Right atrium auricular region (tissue), 2 donors: ENCODE measurements at regions not wholly inside any gene's neighbourhood (a gene's known extent, or its start where the extent isn't known, plus 50 kb on each side); places are given as distances from the start of the nearest gene placed in this dataset.

Source experiments
- DNase-seq: peaks from one replicate; pipeline ENCODE4 v3.0.0-alpha.2; 2019; ENCODE audit warnings: low spot score
- H3K27ac ChIP-seq, 2 donors: fragments of 200-600 bp; sonication (generic); 1 replicate in 1 of 2; 2 replicates in 1 of 2; pipeline ENCODE4 v1.5.1; 2016 to 2019
- H3K27me3 ChIP-seq, 2 donors: fragments of 200-600 bp; sonication (generic); one replicate each; pipeline versions ENCODE4 v1.5.1 to v1.6.0; 2017 to 2019
- H3K36me3 ChIP-seq: fragments of 200-600 bp; sonication (generic); one replicate; pipeline ENCODE4 v1.5.1; 2016
- H3K4me1 ChIP-seq, 2 donors: fragments of 200-600 bp; sonication (generic); one replicate each; pipeline versions ENCODE4 v1.5.1 to v1.6.0; 2017 to 2019
- H3K4me3 ChIP-seq, 2 donors: fragments of 200-600 bp; sonication (generic); 1 replicate in 1 of 2; 2 replicates in 1 of 2; pipeline ENCODE4 v1.5.1; 2017 to 2019; ENCODE audit warnings: mild to moderate bottlenecking in 1 of 2, moderate library complexity in 1 of 2
- H3K9me3 ChIP-seq, 2 donors: fragments of 200-600 bp; sonication (generic); one replicate each; pipeline ENCODE4 v1.5.1; 2019
- CTCF ChIP-seq, 2 donors: fragments of 200-600 bp; sonication (generic); IDR thresholded peaks; one replicate each; pipeline ENCODE4 v1.5.1; 2019; ENCODE audit warnings: antibody characterized with exemption in 2 of 2

- no peak overlapping the region for H3K27ac ChIP-seq
- no peaks in the 10 kb centered on the region for H3K9me3 ChIP-seq
- H3K4me1 ChIP-seq = no peaks in the 10 kb centered on the region
- no peak overlapping the region for H3K4me3 ChIP-seq
- no peaks in the 10 kb centered on the region for H3K27me3 ChIP-seq
- TF ChIP-seq CTCF (IDR thresholded peaks at IDR 0.05) = no peak
- no peaks in the 10 kb centered on the region for H3K36me3 ChIP-seq
- DNase-seq = no peak
Measured at GRCh38 chr6:84416043-84416657, 188.7 kb upstream of the CEP162 start.

- H3K4me3 ChIP-seq = no peak overlapping the region
- H3K4me1 ChIP-seq = no peaks in the 10 kb centered on the region
- H3K9me3 ChIP-seq = no peaks in the 10 kb centered on the region
- H3K36me3 ChIP-seq = no peaks in the 10 kb centered on the region
- no peak for DNase-seq
- no peaks in the 10 kb centered on the region for H3K27me3 ChIP-seq
- H3K27ac ChIP-seq = no peak overlapping the region
- no peak for TF ChIP-seq CTCF (IDR thresholded peaks at IDR 0.05)
Measured at GRCh38 chr6:84415517-84415916, 188.1 kb upstream of the CEP162 start.

GRCh38 chr6:84415068-84415467 lies 187.6 kb upstream of the CEP162 start:
- Histone ChIP-seq H3K27ac (no peak overlapping the region), H3K36me3 (no peaks in the 10 kb centered on the region), H3K9me3 (no peaks in the 10 kb centered on the region), H3K4me1 (no peaks in the 10 kb centered on the region), H3K4me3 (no peak overlapping the region), H3K27me3 (no peaks in the 10 kb centered on the region)
- no peak for DNase-seq
- no peak for TF ChIP-seq CTCF (IDR thresholded peaks at IDR 0.05)

- no peak for DNase-seq
- H3K9me3 ChIP-seq = no peaks in the 10 kb centered on the region
- H3K36me3 ChIP-seq = no peaks in the 10 kb centered on the region
- no peak overlapping the region for H3K4me3 ChIP-seq
- no peak for TF ChIP-seq CTCF (IDR thresholded peaks at IDR 0.05)
- H3K27me3 ChIP-seq = no peaks in the 10 kb centered on the region
- no peaks in the 10 kb centered on the region for H3K4me1 ChIP-seq
- no peak overlapping the region for H3K27ac ChIP-seq
Measured at GRCh38 chr6:84414531-84414930, 187.1 kb upstream of the CEP162 start.

- no peak overlapping the region for H3K4me3 ChIP-seq
Measured at GRCh38 chr6:84411060-84411629, 183.7 kb upstream of the CEP162 start.

More at GRCh38 chr6:84411060-84411629, 183.7 kb upstream of the CEP162 start:
- Histone ChIP-seq H3K27ac (no peak overlapping the region), H3K9me3 (no peaks in the 10 kb centered on the region), H3K4me1 (no peaks in the 10 kb centered on the region), H3K36me3 (no peaks in the 10 kb centered on the region), H3K27me3 (no peaks in the 10 kb centered on the region)
- TF ChIP-seq CTCF (IDR thresholded peaks at IDR 0.05) = no peak
- no peak for DNase-seq
